ENCODE measurements at regions not wholly inside any gene's neighbourhood (a gene's known extent, or its start where the extent isn't known, plus 50 kb on each side); places are given as distances from the start of the nearest gene placed in this dataset.

GRCh38 chr10:128211953-128212727 lies 85.9 kb upstream of the MKI67 start (continued):
- TF ChIP-seq TFDP2 (CRISPR knock-in tag; IDR thresholded peaks at IDR 0.05) (no peak), SP5 (CRISPR knock-in tag; IDR thresholded peaks at IDR 0.05; ENCODE audit: borderline replicate concordance, low read depth) (peak; percentile 40; the same call in 1 of the 2 replicates), ZNF362 (CRISPR knock-in tag; IDR thresholded peaks at IDR 0.05; ENCODE audit: borderline replicate concordance) (no peak), MAZ (IDR thresholded peaks at IDR 0.05; ENCODE audit: borderline replicate concordance, low read depth, low read length) (no peak), MAZ (CRISPR knock-in tag; IDR thresholded peaks at IDR 0.05; ENCODE audit: low read depth) (peak; percentile 54; the same call in 1 of the 2 replicates), ARID3A (IDR thresholded peaks at IDR 0.05; ENCODE audit: low read depth, low read length) (no peak), TEF (CRISPR knock-in tag; IDR thresholded peaks at IDR 0.05) (no peak), ZNF703 (CRISPR knock-in tag; IDR thresholded peaks at IDR 0.05; ENCODE audit: borderline replicate concordance) (no peak), NFATC3 (CRISPR knock-in tag; IDR thresholded peaks at IDR 0.05) (no peak), ARNT2 (CRISPR knock-in tag; IDR thresholded peaks at IDR 0.05; ENCODE audit: low read depth) (no peak), ZBTB38 (CRISPR knock-in tag; IDR thresholded peaks at IDR 0.05) (no peak), SKI (IDR thresholded peaks at IDR 0.05; ENCODE audit: partially characterized antibody) (no peak), CREB3 (CRISPR knock-in tag; IDR thresholded peaks at IDR 0.05) (no peak), PCBP2 (optimal IDR thresholded peaks at IDR 0.05; ENCODE audit: low read depth, low read length, poor library complexity, severe bottlenecking) (no peak), PHF8 (CRISPR knock-in tag; IDR thresholded peaks at IDR 0.05) (no peak), PATZ1 (CRISPR knock-in tag; IDR thresholded peaks at IDR 0.05) (no peak), ZNF234 (CRISPR knock-in tag; conservative IDR thresholded peaks at IDR 0.05) (no peak), GTF2F1 (IDR thresholded peaks at IDR 0.05; ENCODE audit: low read length) (no peak), SSRP1 (CRISPR knock-in tag; IDR thresholded peaks at IDR 0.05) (no peak), ZNF282 (IDR thresholded peaks at IDR 0.05; ENCODE audit: partially characterized antibody) (no peak), GATAD2A (CRISPR knock-in tag; IDR thresholded peaks at IDR 0.05) (peak; percentile 33; the same call in 1 of the 2 replicates)

All from HepG2 (cell line).